ENCODE measurements at regions not wholly inside any gene's neighbourhood (a gene's known extent, or its start where the extent isn't known, plus 50 kb on each side); places are given as distances from the start of the nearest gene placed in this dataset.

DNA sequence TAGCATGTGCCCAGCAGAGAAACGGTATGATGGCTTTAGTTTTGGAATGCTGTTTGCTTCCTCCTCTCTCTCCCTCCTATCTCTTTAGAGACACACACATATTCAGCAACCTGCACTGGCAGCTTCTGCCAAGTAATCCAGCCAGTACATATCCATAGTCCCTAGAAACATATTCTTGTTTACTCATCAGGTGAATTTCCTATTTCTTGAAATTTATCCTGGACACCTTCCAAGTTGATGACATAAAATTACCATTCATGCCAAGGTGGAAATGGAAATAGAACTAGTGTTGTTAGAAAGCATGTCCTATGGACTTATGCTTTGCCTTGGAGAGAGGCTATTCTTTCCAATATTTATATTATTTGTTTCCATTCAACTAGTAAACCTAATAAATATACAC is 50.9 kb upstream of the RGPD4 start:
- Mint-ChIP-seq H3K4me1 (peaks cover 3% of the 10 kb centered on the region; the same call in 1 of the 3 replicates), H3K27me3 (ENCODE audit: insufficient read depth, low read depth, poor library complexity) (no peaks in the 10 kb centered on the region), H3K27ac (no peak overlapping the region), H3K9me3 (no peaks in the 10 kb centered on the region), H3K36me3 (ENCODE audit: low read depth) (no peaks in the 10 kb centered on the region), H3K4me3 (no peak overlapping the region)
- no peaks in the 10 kb centered on the region for H3F3A ChIP-seq (replicated peaks; ENCODE audit: low read depth)
- no peaks in the 10 kb centered on the region for H3K79me2 ChIP-seq (replicated peaks; ENCODE audit: insufficient read depth)
- ATAC-seq (no peak), DNase-seq (ENCODE audit: low spot score) (no peak)
- H3K27ac ChIP-seq (ENCODE audit: low read depth), result no peak overlapping the region
- TF ChIP-seq JUNB (IDR thresholded peaks at IDR 0.05; ENCODE audit: unreplicated experiment) (no peak), ZNF331 (CRISPR knock-in tag; IDR thresholded peaks at IDR 0.05; ENCODE audit: low read depth) (no peak), NANOG (IDR thresholded peaks at IDR 0.05; ENCODE audit: borderline replicate concordance) (no peak), STAT1 (IDR thresholded peaks at IDR 0.05; ENCODE audit: unreplicated experiment) (no peak), EZH2 (IDR thresholded peaks at IDR 0.05; ENCODE audit: low read depth, unreplicated experiment) (no peak), POLR2AphosphoS5 (IDR thresholded peaks at IDR 0.05; ENCODE audit: low read depth) (no peak)
- TF ChIP-seq, protein P1, sequence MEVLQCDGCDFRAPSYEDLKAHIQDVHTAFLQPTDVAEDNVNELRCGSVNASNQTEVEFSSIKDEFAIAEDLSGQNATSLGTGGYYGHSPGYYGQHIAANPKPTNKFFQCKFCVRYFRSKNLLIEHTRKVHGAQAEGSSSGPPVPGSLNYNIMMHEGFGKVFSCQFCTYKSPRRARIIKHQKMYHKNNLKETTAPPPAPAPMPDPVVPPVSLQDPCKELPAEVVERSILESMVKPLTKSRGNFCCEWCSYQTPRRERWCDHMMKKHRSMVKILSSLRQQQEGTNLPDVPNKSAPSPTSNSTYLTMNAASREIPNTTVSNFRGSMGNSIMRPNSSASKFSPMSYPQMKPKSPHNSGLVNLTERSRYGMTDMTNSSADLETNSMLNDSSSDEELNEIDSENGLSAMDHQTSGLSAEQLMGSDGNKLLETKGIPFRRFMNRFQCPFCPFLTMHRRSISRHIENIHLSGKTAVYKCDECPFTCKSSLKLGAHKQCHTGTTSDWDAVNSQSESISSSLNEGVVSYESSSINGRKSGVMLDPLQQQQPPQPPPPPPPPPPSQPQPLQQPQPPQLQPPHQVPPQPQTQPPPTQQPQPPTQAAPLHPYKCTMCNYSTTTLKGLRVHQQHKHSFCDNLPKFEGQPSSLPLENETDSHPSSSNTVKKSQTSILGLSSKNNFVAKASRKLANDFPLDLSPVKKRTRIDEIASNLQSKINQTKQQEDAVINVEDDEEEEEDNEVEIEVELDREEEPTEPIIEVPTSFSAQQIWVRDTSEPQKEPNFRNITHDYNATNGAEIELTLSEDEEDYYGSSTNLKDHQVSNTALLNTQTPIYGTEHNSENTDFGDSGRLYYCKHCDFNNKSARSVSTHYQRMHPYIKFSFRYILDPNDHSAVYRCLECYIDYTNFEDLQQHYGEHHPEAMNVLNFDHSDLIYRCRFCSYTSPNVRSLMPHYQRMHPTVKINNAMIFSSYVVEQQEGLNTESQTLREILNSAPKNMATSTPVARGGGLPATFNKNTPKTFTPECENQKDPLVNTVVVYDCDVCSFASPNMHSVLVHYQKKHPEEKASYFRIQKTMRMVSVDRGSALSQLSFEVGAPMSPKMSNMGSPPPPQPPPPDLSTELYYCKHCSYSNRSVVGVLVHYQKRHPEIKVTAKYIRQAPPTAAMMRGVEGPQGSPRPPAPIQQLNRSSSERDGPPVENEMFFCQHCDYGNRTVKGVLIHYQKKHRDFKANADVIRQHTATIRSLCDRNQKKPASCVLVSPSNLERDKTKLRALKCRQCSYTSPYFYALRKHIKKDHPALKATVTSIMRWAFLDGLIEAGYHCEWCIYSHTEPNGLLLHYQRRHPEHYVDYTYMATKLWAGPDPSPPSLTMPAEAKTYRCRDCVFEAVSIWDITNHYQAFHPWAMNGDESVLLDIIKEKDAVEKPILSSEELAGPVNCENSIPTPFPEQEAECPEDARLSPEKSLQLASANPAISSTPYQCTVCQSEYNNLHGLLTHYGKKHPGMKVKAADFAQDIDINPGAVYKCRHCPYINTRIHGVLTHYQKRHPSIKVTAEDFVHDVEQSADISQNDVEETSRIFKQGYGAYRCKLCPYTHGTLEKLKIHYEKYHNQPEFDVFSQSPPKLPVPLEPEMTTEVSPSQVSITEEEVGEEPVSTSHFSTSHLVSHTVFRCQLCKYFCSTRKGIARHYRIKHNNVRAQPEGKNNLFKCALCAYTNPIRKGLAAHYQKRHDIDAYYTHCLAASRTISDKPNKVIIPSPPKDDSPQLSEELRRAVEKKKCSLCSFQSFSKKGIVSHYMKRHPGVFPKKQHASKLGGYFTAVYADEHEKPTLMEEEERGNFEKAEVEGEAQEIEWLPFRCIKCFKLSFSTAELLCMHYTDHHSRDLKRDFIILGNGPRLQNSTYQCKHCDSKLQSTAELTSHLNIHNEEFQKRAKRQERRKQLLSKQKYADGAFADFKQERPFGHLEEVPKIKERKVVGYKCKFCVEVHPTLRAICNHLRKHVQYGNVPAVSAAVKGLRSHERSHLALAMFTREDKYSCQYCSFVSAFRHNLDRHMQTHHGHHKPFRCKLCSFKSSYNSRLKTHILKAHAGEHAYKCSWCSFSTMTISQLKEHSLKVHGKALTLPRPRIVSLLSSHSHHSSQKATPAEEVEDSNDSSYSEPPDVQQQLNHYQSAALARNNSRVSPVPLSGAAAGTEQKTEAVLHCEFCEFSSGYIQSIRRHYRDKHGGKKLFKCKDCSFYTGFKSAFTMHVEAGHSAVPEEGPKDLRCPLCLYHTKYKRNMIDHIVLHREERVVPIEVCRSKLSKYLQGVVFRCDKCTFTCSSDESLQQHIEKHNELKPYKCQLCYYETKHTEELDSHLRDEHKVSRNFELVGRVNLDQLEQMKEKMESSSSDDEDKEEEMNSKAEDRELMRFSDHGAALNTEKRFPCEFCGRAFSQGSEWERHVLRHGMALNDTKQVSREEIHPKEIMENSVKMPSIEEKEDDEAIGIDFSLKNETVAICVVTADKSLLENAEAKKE (CRISPR knock-in tag; IDR thresholded peaks at IDR 0.05), result no peak
- TF ChIP-seq, protein P2, sequence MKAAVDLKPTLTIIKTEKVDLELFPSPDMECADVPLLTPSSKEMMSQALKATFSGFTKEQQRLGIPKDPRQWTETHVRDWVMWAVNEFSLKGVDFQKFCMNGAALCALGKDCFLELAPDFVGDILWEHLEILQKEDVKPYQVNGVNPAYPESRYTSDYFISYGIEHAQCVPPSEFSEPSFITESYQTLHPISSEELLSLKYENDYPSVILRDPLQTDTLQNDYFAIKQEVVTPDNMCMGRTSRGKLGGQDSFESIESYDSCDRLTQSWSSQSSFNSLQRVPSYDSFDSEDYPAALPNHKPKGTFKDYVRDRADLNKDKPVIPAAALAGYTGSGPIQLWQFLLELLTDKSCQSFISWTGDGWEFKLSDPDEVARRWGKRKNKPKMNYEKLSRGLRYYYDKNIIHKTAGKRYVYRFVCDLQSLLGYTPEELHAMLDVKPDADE (IDR thresholded peaks at IDR 0.05), result no peak
- no peaks in the 10 kb centered on the region for H3K27me3 ChIP-seq (ENCODE audit: insufficient read depth)
- no peaks in the 10 kb centered on the region for H4K20me1 ChIP-seq (replicated peaks; ENCODE audit: insufficient read depth)
- H3K4me1 ChIP-seq (ENCODE audit: insufficient read depth), result no peaks in the 10 kb centered on the region
- peak overlapping the region; percentile 86 for H2AFZ ChIP-seq
- no peaks in the 10 kb centered on the region for H3K9me2 ChIP-seq (ENCODE audit: insufficient read depth)
- no peak overlapping the region for H3K4me2 ChIP-seq
- H3K4me3 ChIP-seq, result no peak overlapping the region
- no peaks in the 10 kb centered on the region for H3K36me3 ChIP-seq (ENCODE audit: insufficient read depth)
